ENCODE measurements at regions not wholly inside any gene's neighbourhood (a gene's known extent, or its start where the extent isn't known, plus 50 kb on each side); places are given as distances from the start of the nearest gene placed in this dataset.

GRCh38 chr4:52249581-52249980 is 198.5 kb downstream of the SPATA18 start:
- TF ChIP-seq CTCF (conservative IDR thresholded peaks at IDR 0.05; ENCODE audit: low read length): no peak
- TF ChIP-seq EZH2phosphoT487 (IDR thresholded peaks at IDR 0.05; ENCODE audit: borderline replicate concordance, low read depth, low read length): no peak
